Stimulated activated CD4-positive, alpha-beta T cell treated with anti-CD3 and anti-CD28 coated beads, Interleukin-4, amount 100 ng/mL, for 48 hours (primary cell): ENCODE measurements at regions not wholly inside any gene's neighbourhood (a gene's known extent, or its start where the extent isn't known, plus 50 kb on each side); places are given as distances from the start of the nearest gene placed in this dataset.
A peak's percentile ranks its signal among the peaks of the same experiment; 100 is the strongest.
"Not testable (repeated sequence)": the region's sequence is repeated elsewhere in the genome, so short reads cannot be mapped to it uniquely, and the experiment has no call there.

ENCODE experiments used
- DNase-seq, 2 donors: peaks; one replicate each; pipeline ENCODE4 v3.0.0-alpha.2; 2020; ENCODE audit warnings: low read depth in 2 of 2

GRCh38 chr2:234725528-234726264 lies 226.1 kb upstream of the SH3BP4 start:
- no peak for DNase-seq

GRCh38 chr2:234724850-234725249 lies 227.0 kb upstream of the SH3BP4 start:
- no peak for DNase-seq

GRCh38 chr2:234723400-234723799 lies 226.5 kb upstream of the ARL4C start:
- no peak for DNase-seq

GRCh38 chr2:234722176-234722575 lies 225.3 kb upstream of the ARL4C start:
- no peak for DNase-seq

GRCh38 chr2:234719116-234719716 lies 222.3 kb upstream of the ARL4C start:
- no peak for DNase-seq

- no peak for DNase-seq
Measured at GRCh38 chr2:234716271-234716670, 219.4 kb upstream of the ARL4C start.

GRCh38 chr2:234715671-234716250 lies 218.9 kb upstream of the ARL4C start:
- DNase-seq: no peak

- DNase-seq: no peak
Measured at GRCh38 chr2:234714711-234715110, 217.8 kb upstream of the ARL4C start.

- DNase-seq: no peak
Measured at GRCh38 chr2:234712421-234712935, 215.6 kb upstream of the ARL4C start.

- no peak for DNase-seq
Measured at GRCh38 chr2:234711308-234711707, 214.4 kb upstream of the ARL4C start.

GRCh38 chr2:234710587-234710986 lies 213.7 kb upstream of the ARL4C start:
- no peak for DNase-seq

- no peak for DNase-seq
Measured at GRCh38 chr2:234710066-234710465, 213.2 kb upstream of the ARL4C start.

- DNase-seq: no peak
Measured at GRCh38 chr2:234708717-234709116, 211.8 kb upstream of the ARL4C start.

- DNase-seq: no peak
Measured at GRCh38 chr2:234708091-234708683, 211.3 kb upstream of the ARL4C start.

- no peak for DNase-seq
Measured at GRCh38 chr2:234706086-234706485, 209.2 kb upstream of the ARL4C start.

GRCh38 chr2:234705108-234705507 lies 208.2 kb upstream of the ARL4C start:
- DNase-seq: peak in 1 of 2 donors; percentile 1

GRCh38 chr2:234703258-234703657 lies 206.4 kb upstream of the ARL4C start:
- DNase-seq: no peak

GRCh38 chr2:234702731-234703225 lies 205.9 kb upstream of the ARL4C start:
- DNase-seq: no peak

- DNase-seq: no peak
Measured at GRCh38 chr2:234701841-234702240, 205.0 kb upstream of the ARL4C start.

GRCh38 chr2:234701421-234701820 lies 204.5 kb upstream of the ARL4C start:
- DNase-seq: no peak

- DNase-seq: no peak
Measured at GRCh38 chr2:234699456-234699855, 202.6 kb upstream of the ARL4C start.

- not testable (repeated sequence) for DNase-seq
Measured at GRCh38 chr2:234697300-234697876, 200.5 kb upstream of the ARL4C start.
